ENCODE measurements at regions not wholly inside any gene's neighbourhood (a gene's known extent, or its start where the extent isn't known, plus 50 kb on each side); places are given as distances from the start of the nearest gene placed in this dataset.

DNA sequence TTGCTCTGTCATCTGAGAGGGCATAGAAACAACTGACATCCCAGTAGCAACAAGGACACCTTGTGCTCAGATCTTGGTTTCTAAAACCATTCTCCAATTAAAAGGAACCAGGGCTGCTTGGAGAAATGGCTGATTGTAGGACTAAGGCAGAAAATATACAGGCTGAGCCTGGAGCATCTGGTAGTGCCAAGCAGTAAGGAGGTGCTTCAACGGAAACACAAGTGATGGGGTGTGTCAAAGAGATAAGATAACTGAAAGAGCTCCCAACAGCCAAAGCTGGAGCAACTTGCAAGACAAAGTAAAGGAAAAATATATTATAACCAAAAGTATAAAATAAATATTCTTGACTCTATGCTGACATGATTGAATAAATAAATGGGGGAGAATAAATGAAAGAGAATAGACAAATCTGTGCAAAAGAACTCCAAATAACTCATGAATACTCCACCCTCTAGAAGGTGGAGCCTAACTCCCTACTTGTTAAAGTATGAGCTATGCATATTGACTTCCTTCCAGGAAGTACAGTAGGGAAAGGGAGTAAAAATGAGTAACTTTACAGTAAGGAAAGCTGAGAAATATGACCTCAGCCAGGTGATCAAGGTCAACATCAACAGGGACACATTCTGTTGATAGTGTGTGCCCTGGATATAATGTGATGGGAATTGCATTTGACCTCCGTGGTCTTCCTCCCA lies 162.4 kb downstream of the NOC3L start:
- Histone ChIP-seq H3K36me3 (ENCODE audit: insufficient read depth, low read length) (no peaks in the 10 kb centered on the region), H3K4me1 (ENCODE audit: insufficient read depth, low read length) (no peaks in the 10 kb centered on the region), H3K4me3 (ENCODE audit: low read length in 2 of 2) (no peak overlapping the region), H3K27ac (ENCODE audit: low read depth, low read length) (no peak overlapping the region), H3K27me3 (ENCODE audit: insufficient read depth, low read length) (no peaks in the 10 kb centered on the region), H3K9me3 (ENCODE audit: control insufficient read depth in 1 of 2, low read length in 2 of 2) (no peaks in the 10 kb centered on the region)
- no peak for DNase-seq
- H3K27me3 Mint-ChIP-seq, result peaks cover 2% of the 10 kb centered on the region in 2 donors
- CTCF ChIA-PET (ENCODE audit: partially characterized antibody), result no interaction called here
- no peaks in the 10 kb centered on the region for H3K36me3 Mint-ChIP-seq
- H3K4me1 Mint-ChIP-seq, result peaks cover 0 to 1% (median 0%) of the 10 kb centered on the region in 4 donors
- intact Hi-C loops (cut with micrococcal nuclease), result no loop called here
- no peaks in the 10 kb centered on the region for H3K9me3 Mint-ChIP-seq
- no peak overlapping the region for H3K27ac Mint-ChIP-seq
- POLR2A ChIA-PET (ENCODE audit: partially characterized antibody), result no interaction called here
- no peak overlapping the region for H3K4me3 Mint-ChIP-seq

DNA sequence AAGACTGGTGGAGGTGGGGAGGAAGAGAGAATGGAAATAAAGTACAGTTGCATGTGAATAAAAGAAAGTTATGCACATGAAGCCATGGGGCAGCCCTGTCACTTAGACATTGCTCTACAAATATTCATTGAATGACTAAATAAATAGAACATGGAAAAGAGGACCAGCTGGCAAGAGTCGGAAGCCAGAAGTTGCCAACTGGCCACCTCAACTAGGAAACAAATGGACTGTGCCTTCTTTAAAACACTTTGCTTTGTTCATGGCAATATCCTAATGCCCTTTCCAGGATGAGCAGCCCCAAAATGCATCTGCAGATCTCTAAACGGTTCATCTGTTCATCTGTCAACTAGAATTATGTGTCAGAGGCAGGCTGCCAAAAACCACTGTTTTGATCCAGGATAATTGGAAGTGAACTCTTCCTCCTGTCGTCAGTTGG lies 157.3 kb downstream of the NOC3L start:
- H3K9me3 Mint-ChIP-seq, result peaks cover 0 to 2% (median 0%) of the 10 kb centered on the region in 8 donors
- peaks cover 11 to 17% (median 15%) of the 10 kb centered on the region in 4 donors for H3K4me1 Mint-ChIP-seq
- peak overlapping the region in 1 of 8 donors; percentile 15 for H3K4me3 Mint-ChIP-seq
- no peaks in the 10 kb centered on the region for H3K9me3 ChIP-seq (ENCODE audit: control insufficient read depth in 1 of 2, low read length in 2 of 2)
- DNase-seq, result no peak
- H3K27me3 Mint-ChIP-seq, result peaks cover 0 to 1% of the 10 kb centered on the region in 2 donors
- H3K4me1 ChIP-seq (ENCODE audit: insufficient read depth, low read length), result peaks cover 5% of the 10 kb centered on the region
- ChIA-PET POLR2A (ENCODE audit: partially characterized antibody) (no interaction called here), CTCF (ENCODE audit: partially characterized antibody) (no interaction called here)
- no peak overlapping the region for H3K27ac Mint-ChIP-seq
- H3K27me3 ChIP-seq (ENCODE audit: insufficient read depth, low read length), result no peaks in the 10 kb centered on the region
- no peak overlapping the region for H3K27ac ChIP-seq (ENCODE audit: low read depth, low read length)
- no peaks in the 10 kb centered on the region for H3K36me3 Mint-ChIP-seq
- intact Hi-C loops (cut with micrococcal nuclease), result no loop called here
- H3K4me3 ChIP-seq (ENCODE audit: low read length in 2 of 2), result no peak overlapping the region
- H3K36me3 ChIP-seq (ENCODE audit: insufficient read depth, low read length), result no peaks in the 10 kb centered on the region

DNA sequence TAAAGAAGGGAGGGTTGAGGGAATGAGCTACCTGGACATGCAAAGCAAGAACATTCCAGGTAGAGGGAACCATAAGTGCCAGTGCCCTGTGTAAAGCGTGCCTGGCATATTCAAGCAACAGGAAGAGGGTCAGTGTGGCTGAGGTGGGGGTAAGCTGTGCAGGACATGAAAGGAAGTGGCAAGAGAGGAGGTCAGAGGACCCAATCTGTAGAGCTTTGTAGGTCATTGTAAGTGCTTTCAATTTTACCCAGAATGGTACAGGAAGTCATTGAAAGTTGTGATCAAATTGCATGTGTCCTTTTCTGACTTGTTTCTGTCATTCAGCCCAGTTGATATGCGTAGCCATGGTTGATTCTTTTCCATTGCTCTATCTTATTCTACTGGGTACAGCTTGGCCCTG lies 156.6 kb downstream of the NOC3L start:
- no peak for DNase-seq
- intact Hi-C loops (cut with micrococcal nuclease), result no loop called here
- H3K9me3 Mint-ChIP-seq, result peaks cover 0 to 2% (median 0%) of the 10 kb centered on the region in 8 donors
- Histone ChIP-seq H3K36me3 (ENCODE audit: insufficient read depth, low read length) (no peaks in the 10 kb centered on the region), H3K27ac (ENCODE audit: low read depth, low read length) (no peak overlapping the region), H3K27me3 (ENCODE audit: insufficient read depth, low read length) (no peaks in the 10 kb centered on the region), H3K9me3 (ENCODE audit: control insufficient read depth in 1 of 2, low read length in 2 of 2) (no peaks in the 10 kb centered on the region), H3K4me3 (ENCODE audit: low read length in 2 of 2) (no peak overlapping the region), H3K4me1 (ENCODE audit: insufficient read depth, low read length) (peaks cover 5% of the 10 kb centered on the region)
- H3K36me3 Mint-ChIP-seq, result no peaks in the 10 kb centered on the region
- peak overlapping the region in 1 of 7 donors; percentile 22 for H3K27ac Mint-ChIP-seq
- ChIA-PET POLR2A (ENCODE audit: partially characterized antibody) (no interaction called here), CTCF (ENCODE audit: partially characterized antibody) (no interaction called here)
- peaks cover 11 to 17% (median 15%) of the 10 kb centered on the region in 4 donors for H3K4me1 Mint-ChIP-seq
- H3K27me3 Mint-ChIP-seq, result peaks cover 0 to 4% of the 10 kb centered on the region in 2 donors
- peak overlapping the region in 2 of 8 donors; percentile 46 to 62 for H3K4me3 Mint-ChIP-seq

DNA sequence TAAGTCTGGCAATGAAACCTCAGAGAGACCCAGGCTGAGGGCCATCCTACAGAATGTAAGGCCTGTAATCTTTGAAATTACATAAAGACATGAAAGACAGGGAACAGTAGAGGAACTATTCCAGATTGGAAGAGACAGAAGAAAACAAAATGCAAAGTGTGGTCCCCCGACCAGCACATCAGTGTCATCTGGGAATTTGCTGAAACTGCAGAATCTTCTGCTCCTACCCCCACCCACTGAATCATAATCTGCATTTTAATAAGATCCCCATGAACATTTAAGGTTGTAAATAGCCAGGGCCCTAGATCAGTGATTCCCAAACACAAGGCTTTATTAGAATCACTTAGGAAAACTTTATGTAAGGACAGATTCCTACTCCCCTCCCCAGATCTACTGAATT lies 154.4 kb downstream of the NOC3L start:
- ChIA-PET CTCF (ENCODE audit: partially characterized antibody) (no interaction called here), POLR2A (ENCODE audit: partially characterized antibody) (no interaction called here)
- no peak overlapping the region for H3K27ac Mint-ChIP-seq
- H3K36me3 ChIP-seq (ENCODE audit: insufficient read depth, low read length), result no peaks in the 10 kb centered on the region
- intact Hi-C loops (cut with micrococcal nuclease), result no loop called here
- H3K4me3 Mint-ChIP-seq, result no peak overlapping the region
- H3K27me3 ChIP-seq (ENCODE audit: insufficient read depth, low read length), result no peaks in the 10 kb centered on the region
- H3K36me3 Mint-ChIP-seq, result no peaks in the 10 kb centered on the region
- no peaks in the 10 kb centered on the region for H3K9me3 ChIP-seq (ENCODE audit: control insufficient read depth in 1 of 2, low read length in 2 of 2)
- H3K4me1 Mint-ChIP-seq, result peaks cover 11 to 17% (median 15%) of the 10 kb centered on the region in 4 donors
- no peak for DNase-seq
- H3K4me1 ChIP-seq (ENCODE audit: insufficient read depth, low read length), result peaks cover 5% of the 10 kb centered on the region
- H3K9me3 Mint-ChIP-seq, result peaks cover 0 to 2% (median 0%) of the 10 kb centered on the region in 8 donors
- H3K27me3 Mint-ChIP-seq, result peaks cover 2 to 4% of the 10 kb centered on the region in 2 donors
- H3K27ac ChIP-seq (ENCODE audit: low read depth, low read length), result no peak overlapping the region
- H3K4me3 ChIP-seq (ENCODE audit: low read length in 2 of 2), result no peak overlapping the region

DNA sequence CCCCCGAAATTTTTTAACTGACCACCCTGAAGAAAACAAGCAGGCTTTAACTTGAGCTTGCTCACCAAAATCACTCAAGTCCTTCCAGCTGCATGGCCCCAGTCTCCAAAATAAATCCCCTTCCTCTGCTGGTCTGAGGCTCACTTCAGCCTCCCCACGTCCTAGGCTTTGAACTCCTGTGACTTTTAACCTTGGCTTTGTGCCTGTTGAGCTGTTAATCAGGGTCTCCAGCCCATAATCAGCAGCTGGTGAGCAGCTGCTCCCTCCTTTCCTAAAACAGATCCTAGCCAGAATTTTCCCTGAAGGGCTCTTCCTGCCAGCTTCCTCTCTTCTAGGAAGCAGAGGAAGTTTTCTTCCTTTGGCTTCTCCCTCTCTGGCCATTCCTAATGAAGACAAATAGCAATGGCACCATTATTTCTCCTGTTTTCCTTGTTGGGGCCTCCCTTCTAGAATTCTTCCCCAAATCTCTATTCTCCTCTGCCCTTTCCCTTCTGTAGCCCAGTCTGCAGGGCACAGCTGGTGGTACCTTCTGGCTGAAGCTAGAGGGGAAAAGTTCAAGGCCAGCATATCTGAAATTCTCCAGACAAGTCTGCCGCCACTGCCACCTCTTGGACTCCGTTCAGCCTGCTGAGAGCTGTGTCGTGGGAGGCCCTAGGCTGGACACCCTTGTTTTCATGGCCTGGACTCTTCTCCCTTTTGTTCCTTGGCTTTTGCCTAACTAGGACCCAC lies 152.1 kb downstream of the NOC3L start:
- Histone ChIP-seq H3K27me3 (ENCODE audit: insufficient read depth, low read length) (no peaks in the 10 kb centered on the region), H3K36me3 (ENCODE audit: insufficient read depth, low read length) (no peaks in the 10 kb centered on the region), H3K9me3 (ENCODE audit: control insufficient read depth in 1 of 2, low read length in 2 of 2) (no peaks in the 10 kb centered on the region), H3K4me3 (ENCODE audit: low read length in 2 of 2) (no peak overlapping the region), H3K27ac (ENCODE audit: low read depth, low read length) (no peak overlapping the region), H3K4me1 (ENCODE audit: insufficient read depth, low read length) (peaks cover 5% of the 10 kb centered on the region)
- no peak overlapping the region for H3K4me3 Mint-ChIP-seq
- no peaks in the 10 kb centered on the region for H3K36me3 Mint-ChIP-seq
- peaks cover 11 to 17% (median 14%) of the 10 kb centered on the region in 4 donors for H3K4me1 Mint-ChIP-seq
- peaks cover 4 to 6% of the 10 kb centered on the region in 2 donors for H3K27me3 Mint-ChIP-seq
- no peak for DNase-seq
- intact Hi-C loops (cut with micrococcal nuclease), result no loop called here
- ChIA-PET POLR2A (ENCODE audit: partially characterized antibody) (no interaction called here), CTCF (ENCODE audit: partially characterized antibody) (no interaction called here)
- no peak overlapping the region for H3K27ac Mint-ChIP-seq
- peaks cover 0 to 2% (median 0%) of the 10 kb centered on the region in 8 donors for H3K9me3 Mint-ChIP-seq

DNA sequence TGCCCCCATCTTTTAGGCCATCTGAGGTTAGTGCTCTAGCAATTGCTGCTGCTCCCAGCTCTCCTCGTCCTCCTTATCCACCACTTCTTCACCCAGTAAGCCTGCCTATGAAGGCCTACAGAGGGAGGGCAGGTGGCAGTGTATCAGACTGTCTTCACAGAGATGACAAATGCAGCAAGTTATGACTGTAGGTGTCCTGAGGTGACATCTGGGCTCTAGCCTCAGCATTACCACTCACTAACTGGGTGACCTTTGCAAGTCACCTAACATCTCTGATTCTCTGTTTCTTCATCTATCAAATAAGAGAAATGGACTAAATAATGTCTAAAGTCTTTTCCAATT lies 151.6 kb downstream of the NOC3L start:
- Mint-ChIP-seq H3K4me3 (no peak overlapping the region), H3K36me3 (no peaks in the 10 kb centered on the region), H3K9me3 (peaks cover 0 to 1% (median 0%) of the 10 kb centered on the region in 8 donors), H3K4me1 (peaks cover 5 to 12% (median 9%) of the 10 kb centered on the region in 4 donors), H3K27ac (no peak overlapping the region), H3K27me3 (peaks cover 3 to 6% of the 10 kb centered on the region in 2 donors)
- Histone ChIP-seq H3K27me3 (ENCODE audit: insufficient read depth, low read length) (no peaks in the 10 kb centered on the region), H3K9me3 (ENCODE audit: control insufficient read depth in 1 of 2, low read length in 2 of 2) (no peaks in the 10 kb centered on the region), H3K36me3 (ENCODE audit: insufficient read depth, low read length) (no peaks in the 10 kb centered on the region), H3K4me1 (ENCODE audit: insufficient read depth, low read length) (peaks cover 4% of the 10 kb centered on the region), H3K27ac (ENCODE audit: low read depth, low read length) (no peak overlapping the region), H3K4me3 (ENCODE audit: low read length in 2 of 2) (no peak overlapping the region)
- ChIA-PET POLR2A (ENCODE audit: partially characterized antibody) (no interaction called here), CTCF (ENCODE audit: partially characterized antibody) (no interaction called here)
- no peak for DNase-seq
- intact Hi-C loops (cut with micrococcal nuclease), result no loop called here

DNA sequence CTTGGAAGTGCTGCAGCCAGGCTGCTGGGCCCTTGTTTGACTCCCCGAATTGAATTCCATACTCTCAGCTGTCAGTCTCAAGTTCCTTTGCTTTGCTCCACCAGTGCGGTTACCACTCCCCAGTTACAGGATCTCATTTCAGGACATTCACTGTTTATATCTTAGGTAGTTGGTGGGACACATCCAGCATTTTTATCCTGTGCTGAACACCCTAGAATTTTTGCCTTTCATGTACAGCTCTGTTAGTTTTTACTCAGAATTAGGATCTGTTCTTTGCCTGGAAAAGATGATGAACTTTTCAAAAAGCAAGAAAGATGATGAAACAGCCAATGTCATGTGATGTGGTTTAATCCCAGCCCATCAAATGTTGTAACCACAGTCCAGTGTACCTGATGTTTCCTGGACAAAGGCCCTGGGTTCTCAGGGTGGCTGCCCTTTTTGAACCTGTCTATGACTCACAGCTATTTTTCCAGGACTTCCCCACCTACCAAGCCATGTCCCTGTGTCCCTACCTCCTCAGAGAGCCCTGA lies 149.7 kb downstream of the NOC3L start:
- POLR2A ChIA-PET (ENCODE audit: partially characterized antibody), result no interaction called here
- no peaks in the 10 kb centered on the region for H3K27me3 ChIP-seq (ENCODE audit: insufficient read depth, low read length)
- no peaks in the 10 kb centered on the region for H3K4me1 ChIP-seq (ENCODE audit: insufficient read depth, low read length)
- peaks cover 0 to 1% (median 0%) of the 10 kb centered on the region in 8 donors for H3K9me3 Mint-ChIP-seq
- DNase-seq, result no peak
- H3K27me3 Mint-ChIP-seq, result peaks cover 3 to 7% of the 10 kb centered on the region in 2 donors
- H3K4me3 ChIP-seq (ENCODE audit: low read length in 2 of 2), result no peak overlapping the region
- H3K27ac Mint-ChIP-seq, result no peak overlapping the region
- no peak overlapping the region for H3K4me3 Mint-ChIP-seq
- no peak overlapping the region for H3K27ac ChIP-seq (ENCODE audit: low read depth, low read length)
- H3K36me3 ChIP-seq (ENCODE audit: insufficient read depth, low read length), result no peaks in the 10 kb centered on the region
- CTCF ChIA-PET (ENCODE audit: partially characterized antibody), result no interaction called here
- H3K9me3 ChIP-seq (ENCODE audit: control insufficient read depth in 1 of 2, low read length in 2 of 2), result no peaks in the 10 kb centered on the region
- H3K36me3 Mint-ChIP-seq, result no peaks in the 10 kb centered on the region
- intact Hi-C loops (cut with micrococcal nuclease), result no loop called here
- no peaks in the 10 kb centered on the region for H3K4me1 Mint-ChIP-seq

Data from CD4-positive, alpha-beta memory T cell (primary cell).